GM23338 (cell line): ENCODE measurements at regions not wholly inside any gene's neighbourhood (a gene's known extent, or its start where the extent isn't known, plus 50 kb on each side); places are given as distances from the start of the nearest gene placed in this dataset.
A peak's percentile ranks its signal among the peaks of the same experiment; 100 is the strongest.

Source experiments
- ATAC-seq: fragments of 200-7000 bp; cut with Tn5 transposase; 3 replicates; pipeline ENCODE4 v1.9.1; 2020
- DNase-seq: peaks from one replicate; pipeline ENCODE4 v3.0.0-alpha.2; 2015; ENCODE audit warnings: low spot score
- H2AFZ ChIP-seq: fragments of 200-600 bp; sonication (generic); 2 replicates; pipeline ENCODE4 v1.8.0; 2016; ENCODE audit warnings: antibody characterized with exemption, mild to moderate bottlenecking, moderate library complexity
- H3F3A ChIP-seq: fragments of 200-600 bp; sonication (generic); replicated peaks from 2 replicates; pipeline ENCODE4 v1.8.0; 2017; ENCODE audit warnings: antibody characterized with exemption, mixed run types, low read depth
- H3K27ac ChIP-seq: fragments of 200-600 bp; sonication (generic); 2 replicates; pipeline ENCODE4 v1.6.1; 2016; ENCODE audit warnings: low read depth
- H3K27me3 ChIP-seq: fragments of 200-600 bp; sonication (generic); 2 replicates; pipeline ENCODE4 v1.8.0; 2016; ENCODE audit warnings: mild to moderate bottlenecking, mixed run types, moderate library complexity; ENCODE audit not compliant: insufficient read depth
- H3K36me3 ChIP-seq: fragments of 200-600 bp; sonication (generic); 2 replicates; pipeline ENCODE4 v1.8.0; 2016; ENCODE audit warnings: mild to moderate bottlenecking; ENCODE audit not compliant: insufficient read depth
- H3K4me1 ChIP-seq: fragments of 200-600 bp; sonication (generic); 2 replicates; pipeline ENCODE4 v1.8.0; 2016; ENCODE audit warnings: mild to moderate bottlenecking, moderate library complexity; ENCODE audit not compliant: insufficient read depth
- H3K4me2 ChIP-seq: fragments of 200-600 bp; sonication (generic); 2 replicates; pipeline ENCODE4 v1.7.1; 2017; ENCODE audit warnings: mixed run types
- H3K4me3 ChIP-seq: fragments of 200-600 bp; sonication (generic); 2 replicates; pipeline ENCODE4 v1.6.1; 2016; ENCODE audit warnings: mixed run types
- H3K79me2 ChIP-seq: fragments of 200-600 bp; sonication (generic); replicated peaks from 2 replicates; pipeline ENCODE4 v1.8.0; 2017; ENCODE audit warnings: mild to moderate bottlenecking; ENCODE audit not compliant: insufficient read depth
- H3K9me2 ChIP-seq: fragments of 200-600 bp; sonication (generic); 2 replicates; pipeline ENCODE4 v1.8.0; 2017; ENCODE audit not compliant: insufficient read depth
- H4K20me1 ChIP-seq: fragments of 200-600 bp; sonication (generic); replicated peaks from 2 replicates; pipeline ENCODE4 v1.8.0; 2017; ENCODE audit warnings: mild to moderate bottlenecking; ENCODE audit not compliant: insufficient read depth
- H3K27ac Mint-ChIP-seq: 2 replicates; pipeline ENCODE4 v1.8.0; 2020; ENCODE audit warnings: inconsistent platforms, mild to moderate bottlenecking, moderate library complexity, mixed read lengths
- H3K27me3 Mint-ChIP-seq: 3 replicates; pipeline ENCODE4 v1.8.0; 2022; ENCODE audit warnings: low read depth, mild to moderate bottlenecking, moderate library complexity, mixed read lengths, inconsistent platforms; ENCODE audit not compliant: insufficient read depth, poor library complexity
- H3K36me3 Mint-ChIP-seq: 3 replicates; pipeline ENCODE4 v1.8.0; 2021; ENCODE audit warnings: low read depth, mild to moderate bottlenecking, inconsistent platforms, moderate library complexity, mixed read lengths
- H3K4me1 Mint-ChIP-seq: 3 replicates; pipeline ENCODE4 v1.8.0; 2020; ENCODE audit warnings: mild to moderate bottlenecking, inconsistent platforms, mixed read lengths
- H3K4me3 Mint-ChIP-seq: 3 replicates; pipeline ENCODE4 v1.8.0; 2021; ENCODE audit warnings: moderate library complexity, mild to moderate bottlenecking, inconsistent platforms, mixed read lengths
- H3K9me3 Mint-ChIP-seq: 3 replicates; pipeline ENCODE4 v1.8.0; 2020; ENCODE audit warnings: moderate library complexity, mild to moderate bottlenecking, inconsistent platforms, mixed read lengths
- CREB1 ChIP-seq: fragments of 250-450 bp; sonication (Bioruptor Pico); IDR thresholded peaks from 2 replicates; pipeline ENCODE4 v1.5.0; 2020; ENCODE audit warnings: low read depth, mild to moderate bottlenecking, moderate library complexity
- CTCF ChIP-seq, 2 experiments: fragments of 200-600 bp in 1 of 2; sonication (generic) in 1 of 2; conservative IDR thresholded peaks; 2 replicates each; pipeline versions ENCODE4 v1.5.1 to v1.6.1; 2016 to 2017; ENCODE audit warnings: antibody characterized with exemption in 2 of 2, low read depth in 2 of 2, mild to moderate bottlenecking in 2 of 2, moderate library complexity in 1 of 2
- ETS1 ChIP-seq: IDR thresholded peaks from 2 replicates; pipeline ENCODE4 v1.6.1; 2016; ENCODE audit warnings: antibody characterized with exemption
- EZH2 ChIP-seq: fragments of 200-600 bp; sonication (generic); IDR thresholded peaks from one replicate; pipeline ENCODE4 v1.8.0; 2017; ENCODE audit warnings: antibody characterized with exemption, mild to moderate bottlenecking, low read depth; ENCODE audit not compliant: unreplicated experiment
- EZH2phosphoT487 ChIP-seq: fragments of 200-600 bp; sonication (generic); IDR thresholded peaks from one replicate; pipeline ENCODE4 v1.8.1; 2018; ENCODE audit warnings: antibody characterized with exemption; ENCODE audit not compliant: unreplicated experiment
- JUNB ChIP-seq: IDR thresholded peaks from one replicate; pipeline ENCODE4 v1.6.1; 2016; ENCODE audit warnings: antibody characterized with exemption; ENCODE audit not compliant: unreplicated experiment
- NANOG ChIP-seq: IDR thresholded peaks from 2 replicates; pipeline ENCODE4 v1.6.1; 2016; ENCODE audit warnings: antibody characterized with exemption, borderline replicate concordance
- POLR2AphosphoS5 ChIP-seq: IDR thresholded peaks from 2 replicates; pipeline ENCODE4 v1.6.1; 2016; ENCODE audit warnings: antibody characterized with exemption, low read depth
- ZNF114 ChIP-seq: fragments of 250-450 bp; sonication (Bioruptor Pico); IDR thresholded peaks from 2 replicates; pipeline ENCODE4 v1.5.0; 2020; ENCODE audit warnings: mild to moderate bottlenecking, moderate library complexity

GRCh38 chr3:157755233-157755632 lies 252.0 kb upstream of the VEPH1 start:
- no peaks in the 10 kb centered on the region for H3K27me3 ChIP-seq
- H3K36me3 Mint-ChIP-seq: no peaks in the 10 kb centered on the region
- H2AFZ ChIP-seq: no peak overlapping the region
- H3K4me1 Mint-ChIP-seq: peaks cover 33% of the 10 kb centered on the region; the same call in 2 of the 3 replicates
- ATAC-seq (peak; percentile 49), DNase-seq (peak; percentile 64)
- H3K27ac Mint-ChIP-seq: no peak overlapping the region
- 0 out of 2 replicates have a peak overlapping the region, but pooled peaks have one; percentile 7 for H3K27ac ChIP-seq
- peaks cover 17% of the 10 kb centered on the region for H3K4me1 ChIP-seq
- no peak overlapping the region for H3K4me3 ChIP-seq
- H3K36me3 ChIP-seq: no peaks in the 10 kb centered on the region
- no peaks in the 10 kb centered on the region for H3K9me3 Mint-ChIP-seq
- no peaks in the 10 kb centered on the region for H3K27me3 Mint-ChIP-seq
- no peaks in the 10 kb centered on the region for H3K79me2 ChIP-seq
- no peaks in the 10 kb centered on the region for H3K9me2 ChIP-seq
- H3K4me3 Mint-ChIP-seq: no peak overlapping the region
- peak overlapping the region; percentile 41; the same call in 1 of the 2 replicates for H3K4me2 ChIP-seq
- no peaks in the 10 kb centered on the region for H3F3A ChIP-seq
- H4K20me1 ChIP-seq: no peaks in the 10 kb centered on the region
- TF ChIP-seq CTCF (conservative IDR thresholded peaks at IDR 0.05; ENCODE audit: low read depth in 2 of 2) (peak; percentile 14 to 59; a peak in 2 of 4 replicates), EZH2 (no peak), POLR2AphosphoS5 (no peak)

- H3K4me1 ChIP-seq: peaks cover 17% of the 10 kb centered on the region
- ATAC-seq (peak; percentile 39; the same call in 1 of the 3 replicates), DNase-seq (peak; percentile 38)
- no peaks in the 10 kb centered on the region for H4K20me1 ChIP-seq
- no peak overlapping the region for H2AFZ ChIP-seq
- Mint-ChIP-seq H3K4me1 (peaks cover 33% of the 10 kb centered on the region; the same call in 2 of the 3 replicates), H3K27ac (peak overlapping the region; percentile 68), H3K4me3 (no peak overlapping the region), H3K9me3 (no peaks in the 10 kb centered on the region), H3K27me3 (no peaks in the 10 kb centered on the region), H3K36me3 (no peaks in the 10 kb centered on the region)
- no peaks in the 10 kb centered on the region for H3K79me2 ChIP-seq
- no peaks in the 10 kb centered on the region for H3K9me2 ChIP-seq
- TF ChIP-seq ETS1 (no peak), EZH2 (no peak), CREB1 (CRISPR knock-in tag) (no peak), POLR2AphosphoS5 (no peak)
- H3K4me2 ChIP-seq: peak overlapping the region; percentile 41; the same call in 1 of the 2 replicates
- no peak overlapping the region for H3K4me3 ChIP-seq
- H3K27ac ChIP-seq: no peak overlapping the region
- no peaks in the 10 kb centered on the region for H3F3A ChIP-seq
- no peaks in the 10 kb centered on the region for H3K27me3 ChIP-seq
- H3K36me3 ChIP-seq: no peaks in the 10 kb centered on the region
These were observed 251.2 kb upstream of the VEPH1 start for GRCh38 chr3:157754451-157754850.

GRCh38 chr3:157753787-157754136 lies 250.5 kb upstream of the VEPH1 start:
- Histone ChIP-seq H4K20me1 (no peaks in the 10 kb centered on the region), H3K4me1 (peaks cover 17% of the 10 kb centered on the region), H3K4me3 (no peak overlapping the region), H3K79me2 (no peaks in the 10 kb centered on the region), H3K36me3 (no peaks in the 10 kb centered on the region), H3F3A (no peaks in the 10 kb centered on the region), H3K9me2 (no peaks in the 10 kb centered on the region), H2AFZ (no peak overlapping the region), H3K27me3 (no peaks in the 10 kb centered on the region), H3K27ac (no peak overlapping the region), H3K4me2 (no peak overlapping the region)
- H3K9me3 Mint-ChIP-seq: no peaks in the 10 kb centered on the region
- H3K36me3 Mint-ChIP-seq: no peaks in the 10 kb centered on the region
- no peak overlapping the region for H3K4me3 Mint-ChIP-seq
- H3K27me3 Mint-ChIP-seq: no peaks in the 10 kb centered on the region
- H3K4me1 Mint-ChIP-seq: peaks cover 33% of the 10 kb centered on the region; the same call in 2 of the 3 replicates
- DNase-seq: no peak
- no peak overlapping the region for H3K27ac Mint-ChIP-seq
- no peak for ATAC-seq
- TF ChIP-seq ZNF114 (CRISPR knock-in tag): no peak
- no peak for TF ChIP-seq EZH2phosphoT487
- no peak for TF ChIP-seq JUNB
- no peak for TF ChIP-seq NANOG
